ENCODE measurements at regions not wholly inside any gene's neighbourhood (a gene's known extent, or its start where the extent isn't known, plus 50 kb on each side); places are given as distances from the start of the nearest gene placed in this dataset.

- TF ChIP-seq, protein P1, sequence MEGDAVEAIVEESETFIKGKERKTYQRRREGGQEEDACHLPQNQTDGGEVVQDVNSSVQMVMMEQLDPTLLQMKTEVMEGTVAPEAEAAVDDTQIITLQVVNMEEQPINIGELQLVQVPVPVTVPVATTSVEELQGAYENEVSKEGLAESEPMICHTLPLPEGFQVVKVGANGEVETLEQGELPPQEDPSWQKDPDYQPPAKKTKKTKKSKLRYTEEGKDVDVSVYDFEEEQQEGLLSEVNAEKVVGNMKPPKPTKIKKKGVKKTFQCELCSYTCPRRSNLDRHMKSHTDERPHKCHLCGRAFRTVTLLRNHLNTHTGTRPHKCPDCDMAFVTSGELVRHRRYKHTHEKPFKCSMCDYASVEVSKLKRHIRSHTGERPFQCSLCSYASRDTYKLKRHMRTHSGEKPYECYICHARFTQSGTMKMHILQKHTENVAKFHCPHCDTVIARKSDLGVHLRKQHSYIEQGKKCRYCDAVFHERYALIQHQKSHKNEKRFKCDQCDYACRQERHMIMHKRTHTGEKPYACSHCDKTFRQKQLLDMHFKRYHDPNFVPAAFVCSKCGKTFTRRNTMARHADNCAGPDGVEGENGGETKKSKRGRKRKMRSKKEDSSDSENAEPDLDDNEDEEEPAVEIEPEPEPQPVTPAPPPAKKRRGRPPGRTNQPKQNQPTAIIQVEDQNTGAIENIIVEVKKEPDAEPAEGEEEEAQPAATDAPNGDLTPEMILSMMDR (IDR thresholded peaks at IDR 0.05; ENCODE audit: low read depth, low read length) = peak; percentile 25
- TF ChIP-seq MYC (IDR thresholded peaks at IDR 0.05; ENCODE audit: low read depth, low read length) (no peak), MAX (IDR thresholded peaks at IDR 0.05; ENCODE audit: low read depth, low read length) (no peak), POLR2A (IDR thresholded peaks at IDR 0.05; ENCODE audit: extremely low read depth, insufficient read length) (no peak)
These were observed 592.7 kb upstream of the VRK2 start for GRCh38 chr2:57453945-57454344.

Data from NB4 (cell line).